CD4-positive, alpha-beta T cell treated with Interleukin-2 at 100 ng/mL for 4 hours (primary cell): ENCODE measurements at regions not wholly inside any gene's neighbourhood (a gene's known extent, or its start where the extent isn't known, plus 50 kb on each side); places are given as distances from the start of the nearest gene placed in this dataset.

Experiments used
- DNase-seq: peaks from one replicate; pipeline ENCODE4 v3.0.0-alpha.2; 2020; ENCODE audit warnings: low spot score

DNA sequence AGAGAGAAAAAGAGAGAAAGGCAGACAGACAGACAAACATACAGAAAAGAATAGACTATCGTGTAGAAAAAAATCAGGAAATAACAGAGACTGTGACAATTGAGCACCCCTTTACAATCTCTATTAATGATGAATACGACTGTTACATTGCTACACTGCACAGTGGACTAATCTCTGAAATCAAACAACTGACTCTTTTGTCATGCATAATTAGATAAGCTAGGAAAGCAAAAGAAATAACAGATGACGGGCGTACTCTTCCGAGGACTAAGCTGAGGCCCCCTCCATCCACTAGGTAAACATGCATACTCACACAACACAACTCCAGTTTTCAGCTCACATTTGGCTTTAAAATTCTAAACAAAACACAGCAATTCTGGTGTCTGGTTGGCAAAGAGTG lies 267.0 kb downstream of the NOL4 start:
- no peak for DNase-seq

DNA sequence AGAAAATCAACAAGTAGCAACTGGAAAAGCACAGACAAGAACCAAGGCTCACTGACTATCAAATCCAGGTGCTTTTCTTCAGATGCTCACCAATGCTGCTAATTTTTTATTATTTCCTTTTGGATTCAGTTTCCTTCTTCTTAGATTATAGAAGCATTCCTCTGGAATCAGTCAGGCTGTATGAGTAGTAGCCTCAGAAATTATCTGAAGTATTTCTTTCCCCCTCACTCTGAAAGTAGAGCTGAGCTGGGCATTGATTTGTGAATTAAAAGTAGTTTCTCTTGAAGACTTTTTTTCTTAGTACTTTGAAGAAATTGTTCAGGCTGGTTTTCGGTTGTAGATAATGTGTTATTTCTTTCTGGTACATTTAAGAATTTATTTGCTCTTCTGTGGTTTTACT lies 273.7 kb downstream of the NOL4 start:
- no peak for DNase-seq

DNA sequence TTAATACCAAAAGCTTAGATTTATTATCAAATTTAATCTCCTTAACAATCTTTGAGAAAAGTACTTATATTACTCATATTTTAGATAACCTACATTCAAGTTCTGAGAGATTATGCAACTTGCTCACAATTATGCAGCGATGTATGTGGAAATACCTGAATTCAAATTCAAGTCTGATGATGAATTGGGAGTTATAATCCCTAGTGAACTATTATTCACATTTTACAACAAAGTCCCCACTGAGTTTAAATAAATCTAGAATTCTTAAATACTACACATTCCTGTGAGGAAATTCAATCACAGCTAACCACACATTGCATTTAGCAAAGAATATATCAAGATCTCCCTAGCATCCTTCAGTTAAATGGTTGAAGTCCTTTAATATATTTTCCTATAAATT lies 278.4 kb downstream of the NOL4 start:
- DNase-seq = no peak

DNA sequence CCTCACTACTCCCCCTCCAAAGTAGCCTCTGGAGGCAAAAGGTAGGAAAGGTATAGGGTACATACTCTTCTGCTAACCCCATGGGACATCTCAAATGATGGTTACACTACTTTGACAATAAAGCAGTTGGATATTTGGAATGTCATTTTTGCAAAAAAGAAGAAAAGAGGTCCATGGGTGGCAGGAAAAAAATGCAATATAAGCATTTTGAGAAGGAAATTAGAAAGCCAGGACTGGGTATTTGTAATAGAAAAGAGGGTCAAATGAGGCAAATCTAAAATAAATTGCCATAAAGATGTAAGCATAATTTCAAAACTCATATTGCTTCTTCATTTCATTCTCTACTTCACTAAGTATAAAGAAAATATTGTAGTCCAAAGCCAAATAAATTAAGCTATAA lies 280.2 kb downstream of the NOL4 start:
- DNase-seq = no peak

DNA sequence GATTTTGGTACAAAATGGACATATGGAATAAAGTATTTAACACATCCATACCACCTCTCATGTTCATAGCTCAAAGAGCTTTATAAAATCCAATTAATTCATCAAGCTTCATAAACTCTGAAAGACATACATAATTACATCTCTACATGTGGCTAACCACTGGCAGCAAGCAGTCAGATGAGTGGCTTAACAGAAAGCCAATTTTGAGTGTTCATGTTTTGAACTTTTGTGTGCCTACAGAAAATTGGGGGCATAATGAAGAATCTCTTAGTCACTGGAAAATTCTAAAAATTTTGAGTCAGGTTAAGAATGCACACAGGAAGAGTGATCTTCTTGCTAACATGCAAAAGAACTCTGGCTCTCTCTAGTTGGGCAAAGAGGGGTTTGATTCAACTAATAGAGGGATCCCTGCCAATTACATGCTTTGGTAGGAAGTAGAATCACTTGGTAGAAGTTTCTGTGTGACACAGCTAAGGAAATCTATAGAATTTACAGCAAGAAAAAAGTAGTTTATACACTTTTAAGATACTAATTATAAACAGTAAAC lies 287.4 kb downstream of the NOL4 start:
- DNase-seq = no peak

DNA sequence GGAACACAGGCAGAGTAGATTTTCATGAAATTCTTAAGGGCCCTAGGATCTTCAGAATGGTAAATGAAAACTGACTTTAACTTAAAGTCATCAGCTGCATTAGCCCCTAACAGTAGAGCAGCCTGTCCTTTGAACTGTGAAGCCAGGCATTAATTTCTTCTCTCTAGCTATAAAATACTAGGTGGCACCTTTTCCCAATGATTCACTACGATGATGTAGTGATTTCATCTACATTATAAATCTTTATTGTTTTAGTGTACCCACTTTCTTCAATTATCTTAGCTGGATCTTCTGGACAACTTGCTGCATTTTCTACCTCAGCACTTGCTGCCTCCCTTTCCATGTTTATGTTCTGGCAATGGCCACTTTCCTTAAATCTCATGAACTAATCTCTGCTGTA lies 290.5 kb downstream of the NOL4 start:
- no peak for DNase-seq

DNA sequence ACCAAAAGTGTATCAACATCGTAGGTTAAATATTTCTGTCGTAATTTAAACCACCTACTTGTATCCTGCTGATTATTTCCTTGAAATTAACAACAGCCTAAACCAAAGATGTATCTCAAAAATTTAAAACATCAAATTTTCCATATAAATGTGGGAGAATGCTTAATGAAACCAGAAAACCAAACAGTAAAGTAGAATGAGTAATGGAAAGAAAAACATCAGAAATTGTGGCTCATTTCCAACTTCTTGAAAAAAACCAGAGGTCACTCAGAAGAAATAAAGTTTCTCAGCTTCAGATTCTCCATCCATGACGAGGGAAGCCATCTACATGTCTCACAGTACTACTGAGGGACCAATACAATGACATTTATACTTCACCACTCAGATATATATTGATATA lies 296.5 kb downstream of the NOL4 start:
- no peak for DNase-seq

DNA sequence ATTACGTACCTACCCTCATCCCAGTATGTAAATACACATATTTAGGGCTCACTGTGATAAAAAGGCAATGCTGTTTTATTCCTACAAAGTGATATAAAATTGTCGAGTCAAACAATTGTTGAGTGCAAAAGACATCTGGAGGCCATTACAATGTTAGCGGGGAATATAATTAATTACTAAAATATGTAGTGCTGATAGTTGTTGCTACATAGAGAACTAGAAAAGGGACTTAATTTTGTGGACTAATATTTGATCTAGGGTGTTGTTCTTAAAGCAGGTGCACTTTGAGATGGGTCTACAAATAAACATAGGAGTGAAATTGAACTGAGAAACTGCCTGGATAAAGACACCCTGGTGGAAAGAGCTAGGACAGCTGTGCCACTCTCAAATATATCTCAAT lies 300.1 kb downstream of the NOL4 start:
- no peak for DNase-seq

DNA sequence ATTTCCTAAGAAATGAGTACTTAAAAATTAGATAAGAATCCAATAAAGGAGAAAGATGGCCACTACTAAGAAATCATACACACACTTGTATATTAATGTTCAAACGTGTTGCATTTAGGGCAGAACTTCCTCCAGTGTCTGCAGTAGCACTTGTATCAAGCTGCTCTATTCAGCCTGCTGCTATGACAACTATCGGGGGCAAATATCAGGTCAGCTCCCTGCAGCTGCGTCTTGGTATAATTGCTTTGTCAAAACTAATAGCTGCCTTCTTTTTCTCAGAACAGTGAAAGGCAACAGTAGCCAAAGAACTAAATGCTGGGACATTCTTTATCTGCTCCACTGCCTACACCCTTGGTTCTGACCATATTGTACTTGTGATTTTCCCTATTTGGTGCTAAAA lies 300.7 kb downstream of the NOL4 start:
- DNase-seq = no peak

DNA sequence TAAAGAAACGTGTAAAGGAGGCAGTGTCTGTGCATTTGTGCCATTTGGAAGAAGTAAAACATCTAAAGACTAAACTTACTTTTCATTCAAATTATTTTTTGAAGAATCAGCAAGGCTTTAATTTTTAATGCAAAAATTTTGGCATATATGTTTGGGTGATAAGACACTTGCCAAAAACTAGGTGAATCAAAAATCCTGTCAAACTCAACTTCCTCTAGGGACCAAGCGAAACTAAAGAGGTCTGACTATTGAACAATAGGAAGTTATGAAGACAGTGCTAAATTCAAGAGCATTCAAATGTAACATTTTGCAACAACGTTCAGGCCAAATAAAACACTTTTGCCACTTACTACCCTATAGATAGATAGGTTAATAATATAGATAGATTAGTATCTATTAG lies 306.1 kb downstream of the NOL4 start:
- no peak for DNase-seq

DNA sequence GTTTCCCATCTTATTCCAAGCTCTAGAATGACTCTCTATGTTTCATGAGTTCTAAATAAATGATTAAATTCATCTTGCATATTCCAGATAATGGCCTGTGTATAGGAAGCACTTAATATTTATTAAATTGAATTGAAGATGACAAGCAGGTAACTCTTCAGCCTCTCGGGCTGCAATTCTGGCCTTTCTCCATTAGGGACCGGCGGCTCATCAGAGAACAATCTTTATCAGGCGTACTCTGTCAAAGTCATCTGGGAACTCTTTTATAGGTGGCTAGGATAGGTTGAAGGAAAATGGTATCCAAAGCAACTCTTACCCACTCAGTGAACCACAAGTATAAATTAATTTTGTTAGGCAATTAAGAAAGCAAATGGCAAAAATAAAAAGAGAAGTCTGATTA lies 308.5 kb downstream of the NOL4 start:
- no peak for DNase-seq

DNA sequence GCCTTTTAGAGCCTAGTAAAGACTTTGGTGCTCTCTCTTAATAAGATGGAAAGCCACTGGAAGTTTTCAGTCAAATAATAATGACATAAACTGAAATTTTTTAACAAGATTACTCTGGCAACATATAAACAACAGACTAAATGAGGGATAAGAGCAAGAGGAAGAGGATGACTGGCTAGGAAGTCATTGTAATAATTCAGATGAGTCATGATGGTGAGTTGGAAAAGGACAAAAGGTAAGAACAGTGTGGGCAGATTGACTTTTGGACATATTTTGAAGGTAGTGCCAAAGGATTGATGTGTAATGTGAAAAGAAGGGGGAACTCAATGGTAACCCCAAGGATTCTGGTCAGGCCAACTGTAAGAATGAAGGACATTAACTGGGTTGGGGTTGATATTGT lies 310.3 kb downstream of the NOL4 start:
- no peak for DNase-seq

DNA sequence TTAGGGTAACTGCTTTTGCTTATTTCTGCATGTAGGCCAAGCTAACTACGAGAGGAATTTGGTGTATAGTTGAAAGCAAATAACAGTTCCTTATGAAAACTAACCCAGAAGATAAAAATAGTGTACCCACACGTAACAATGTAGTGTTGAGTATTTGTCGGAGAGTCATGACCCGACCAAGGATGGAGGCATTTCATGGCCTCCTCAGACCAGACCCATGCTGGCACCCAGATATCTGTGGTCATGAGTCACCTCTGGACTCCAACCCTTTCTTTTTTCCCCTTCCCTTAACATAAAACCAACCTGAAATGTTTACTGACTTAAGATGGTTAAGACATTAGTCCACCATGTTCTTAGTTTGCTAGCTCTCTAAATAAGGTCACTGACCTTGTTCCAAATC lies 318.7 kb downstream of the NOL4 start:
- no peak for DNase-seq

DNA sequence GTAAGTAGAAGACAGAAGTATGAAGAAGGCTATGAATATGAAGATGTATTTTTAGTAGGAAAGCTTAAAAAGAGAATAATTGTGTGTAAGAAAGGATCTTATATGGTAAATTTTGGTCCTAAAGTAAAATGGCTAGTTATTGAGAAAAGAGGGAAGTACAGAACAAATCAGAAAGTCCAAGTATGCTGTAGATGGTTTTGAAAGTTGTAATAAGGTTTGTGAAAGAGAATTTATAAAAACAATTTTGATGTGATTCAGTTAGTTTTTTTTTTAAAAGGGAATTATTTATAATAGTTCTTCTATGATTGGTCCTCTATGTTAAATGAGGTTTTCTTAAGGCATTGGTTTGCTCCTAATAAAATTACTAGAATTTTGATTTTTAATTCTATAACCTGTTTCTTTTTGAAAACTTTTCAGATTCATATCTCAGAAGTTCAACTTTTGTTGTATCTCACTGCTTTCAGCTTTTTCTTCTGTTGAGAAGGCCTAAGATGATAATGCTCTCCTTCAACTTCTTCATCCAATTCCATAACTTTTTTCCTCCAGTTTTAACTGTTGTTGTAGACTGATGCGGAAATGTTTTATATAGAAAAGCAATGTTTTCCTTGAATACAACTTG lies 322.7 kb downstream of the NOL4 start:
- no peak for DNase-seq

DNA sequence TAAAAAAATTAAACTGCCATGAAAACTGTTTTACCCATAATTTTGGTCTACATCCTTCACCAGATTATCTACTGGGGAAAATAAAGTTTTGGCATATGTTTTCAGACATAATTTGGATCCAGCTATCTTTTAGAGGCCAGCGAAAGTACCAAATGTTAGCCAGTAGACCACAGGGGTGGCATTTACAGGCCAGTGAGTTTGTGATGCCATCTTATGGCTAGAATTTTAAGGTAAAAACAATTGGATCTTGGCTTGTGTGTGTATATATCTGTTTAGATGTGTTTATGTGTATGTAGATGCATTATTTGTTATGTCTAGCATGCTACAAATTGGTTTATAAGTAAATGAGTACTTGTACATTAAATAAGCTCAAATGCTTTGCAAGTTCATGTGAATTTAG lies 322.6 kb downstream of the ASXL3 start:
- no peak for DNase-seq

DNA sequence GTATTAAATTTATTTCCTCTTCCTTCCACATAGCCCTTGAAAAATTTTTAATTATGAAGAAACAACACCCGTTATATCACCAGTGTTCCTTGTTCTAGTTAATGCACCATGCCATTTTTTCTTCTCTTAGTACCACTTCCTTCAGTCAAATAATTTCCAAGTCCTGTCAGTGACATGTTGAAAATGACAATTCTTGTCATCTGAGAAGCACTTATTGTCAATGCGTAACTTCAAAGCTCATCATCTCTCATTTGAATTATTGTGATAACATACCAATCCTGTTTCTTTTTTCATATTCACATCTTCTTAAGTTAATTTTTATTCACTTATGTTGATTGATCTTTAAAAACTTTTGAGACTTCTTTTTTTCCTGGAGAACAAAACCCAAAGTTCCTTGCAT lies 320.4 kb downstream of the ASXL3 start:
- no peak for DNase-seq

DNA sequence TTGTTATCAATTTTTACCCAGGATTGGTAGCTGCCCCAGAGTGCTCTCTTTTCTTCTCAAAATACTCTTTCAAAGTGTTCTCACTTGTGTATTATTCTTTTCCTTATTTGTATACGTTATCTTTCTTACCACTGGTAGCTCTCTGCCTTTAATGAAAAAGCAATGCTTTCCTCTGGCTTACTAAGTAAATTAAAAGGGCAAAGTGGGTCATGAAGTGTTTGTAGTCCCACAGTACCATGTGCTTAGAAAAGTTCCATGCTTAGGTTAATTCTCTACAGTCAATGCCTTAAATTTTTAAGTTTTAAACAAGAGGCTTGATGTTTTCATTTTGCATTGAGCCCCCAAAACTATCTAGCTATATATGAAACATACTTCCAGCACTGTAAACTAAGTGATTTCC lies 300.2 kb downstream of the ASXL3 start:
- DNase-seq = no peak

DNA sequence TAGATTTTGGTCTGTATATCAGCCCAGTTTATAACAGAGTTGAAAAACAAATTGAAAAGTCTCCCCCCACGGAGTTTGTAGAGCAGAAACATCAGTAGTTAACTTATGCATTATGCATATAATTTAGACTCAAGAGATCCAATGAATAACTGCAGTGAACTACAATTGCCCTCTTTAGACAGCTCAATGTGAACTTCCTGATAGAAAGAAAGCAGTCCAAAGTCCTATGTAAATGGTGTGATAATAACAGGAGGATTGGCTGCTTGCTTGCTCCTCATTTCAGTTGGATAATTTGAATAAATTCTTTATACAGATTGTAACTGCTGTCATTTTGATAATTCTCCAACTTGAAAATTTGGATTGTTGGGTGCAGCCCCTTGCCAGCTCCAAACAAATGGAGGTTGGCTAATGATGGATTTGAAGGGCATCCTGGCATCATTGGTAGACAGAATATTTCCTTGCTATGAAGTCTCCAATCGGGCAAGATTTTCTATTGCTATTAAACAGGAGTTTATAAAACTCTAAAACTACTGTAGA lies 297.1 kb downstream of the ASXL3 start:
- DNase-seq = no peak

DNA sequence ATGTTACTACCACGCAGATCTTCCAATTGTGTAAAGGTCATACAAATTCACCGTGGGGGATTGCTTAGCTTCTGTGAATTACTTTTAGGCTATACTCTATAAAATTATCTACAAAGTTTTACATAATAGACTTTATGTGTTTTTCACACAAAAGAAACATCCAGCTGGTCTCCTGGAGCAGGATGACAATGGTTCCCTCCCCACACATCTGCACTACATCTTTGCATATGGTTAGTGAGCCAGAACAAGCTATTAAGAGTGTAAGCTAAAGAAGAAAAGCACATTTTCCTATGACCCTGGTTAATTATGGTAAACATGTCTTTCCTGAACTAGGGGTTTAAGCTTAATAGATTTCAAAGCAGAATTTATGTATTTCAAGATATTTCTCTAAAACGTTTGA lies 295.1 kb downstream of the ASXL3 start:
- DNase-seq = no peak

DNA sequence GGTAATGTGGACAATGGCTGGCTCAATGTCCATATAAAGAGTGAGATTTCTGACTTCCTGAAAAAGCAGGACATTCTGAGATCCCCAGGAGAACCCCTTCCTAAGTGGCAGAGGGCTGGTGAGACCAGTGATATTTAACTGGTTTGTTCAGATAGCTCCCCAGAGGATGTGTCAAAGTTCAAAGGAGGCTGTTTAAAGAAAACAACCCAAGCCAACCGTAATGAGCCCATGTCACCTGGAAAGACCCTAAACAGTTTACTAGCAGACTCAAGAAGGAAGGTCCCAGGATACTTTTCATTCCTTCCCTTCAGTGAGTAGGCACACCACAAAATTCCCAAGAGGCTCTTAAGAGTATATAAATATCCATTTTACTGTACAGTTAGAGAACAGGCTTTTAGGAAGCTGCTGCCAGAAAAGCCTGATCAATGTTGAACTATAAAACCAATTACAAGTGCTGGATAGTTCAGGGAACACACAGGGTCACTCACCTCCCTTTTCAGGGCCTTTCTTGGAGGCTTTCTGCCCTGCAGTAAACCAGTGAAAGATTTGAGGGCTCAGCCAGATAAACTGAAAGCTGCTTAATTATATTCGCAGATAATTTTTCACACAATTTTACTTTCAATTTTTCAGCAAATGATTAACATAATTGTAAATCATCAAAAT lies 293.5 kb downstream of the ASXL3 start:
- DNase-seq = no peak

DNA sequence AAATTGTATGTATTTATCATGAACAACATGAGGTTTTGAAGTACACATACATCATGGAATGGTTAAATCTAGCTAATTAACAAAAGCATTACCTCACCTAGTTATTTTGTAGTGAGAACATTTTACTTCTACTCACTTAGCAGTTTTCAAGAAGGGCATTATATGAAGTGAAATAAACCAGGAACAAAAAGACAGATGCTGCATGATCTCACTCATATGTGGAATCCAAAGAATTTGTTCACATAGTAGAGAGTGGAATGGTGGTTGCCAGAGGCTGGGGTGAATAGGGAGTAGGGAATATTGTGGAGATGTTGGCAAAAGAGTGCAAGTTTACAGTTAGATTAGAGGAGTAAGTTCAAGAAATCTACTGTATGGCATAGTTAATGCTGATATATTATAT lies 292.0 kb downstream of the ASXL3 start:
- no peak for DNase-seq

DNA sequence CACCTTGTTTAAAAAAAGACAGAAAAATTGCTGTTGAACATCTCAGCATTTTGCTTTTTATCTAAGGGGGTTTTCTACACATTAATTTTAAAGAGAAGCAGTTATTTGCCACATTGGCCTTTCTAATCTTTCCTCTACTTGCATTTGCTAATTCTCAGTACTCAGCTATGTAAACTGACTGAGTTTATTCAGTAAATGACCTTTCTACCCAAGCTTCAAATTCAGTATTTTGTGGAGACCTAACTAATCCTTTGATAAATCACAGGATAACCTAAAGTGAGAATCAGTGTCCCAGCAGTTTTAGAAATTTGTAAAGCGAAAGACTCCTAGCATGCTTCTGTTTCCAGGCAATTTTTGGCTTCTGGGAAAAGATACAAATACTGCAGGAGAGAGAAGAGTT lies 288.4 kb downstream of the ASXL3 start:
- DNase-seq = no peak

DNA sequence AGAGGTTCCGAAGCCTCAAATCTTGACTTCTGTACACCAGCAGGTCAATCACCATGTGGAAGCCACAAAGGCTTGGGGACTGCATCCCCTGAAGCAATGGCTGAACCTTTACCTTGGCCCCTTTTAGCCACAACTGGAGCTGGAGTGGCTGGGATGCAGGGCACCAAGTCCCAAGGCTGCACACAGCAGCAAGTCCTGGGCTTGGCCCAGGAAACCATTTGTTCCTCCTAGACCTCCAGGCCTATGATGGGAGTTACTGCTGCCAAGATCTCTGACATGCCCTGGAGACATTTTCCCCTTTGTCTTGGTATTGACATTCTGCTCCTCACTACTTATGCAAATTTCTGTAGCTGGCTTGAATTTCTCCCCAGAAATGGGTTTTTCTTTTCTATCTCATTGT lies 285.9 kb downstream of the ASXL3 start:
- DNase-seq = no peak

DNA sequence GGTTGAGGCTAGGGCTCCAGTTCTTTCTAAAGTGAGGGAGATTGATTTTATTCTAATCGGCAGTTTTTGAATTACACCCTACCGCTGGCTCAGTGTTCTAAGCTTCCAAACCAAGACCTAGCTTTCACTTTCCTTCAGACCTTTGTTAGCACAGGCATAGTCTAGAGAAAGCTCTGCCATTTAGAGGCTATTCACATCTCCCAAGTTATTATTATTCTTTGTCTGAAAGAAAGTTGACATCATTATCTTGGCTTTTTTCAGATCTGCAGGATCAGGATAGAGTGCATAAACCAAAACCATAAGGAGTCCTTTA lies 276.8 kb downstream of the ASXL3 start:
- no peak for DNase-seq
